Tibial nerve (tissue), 4 donors: ENCODE measurements at regions not wholly inside any gene's neighbourhood (a gene's known extent, or its start where the extent isn't known, plus 50 kb on each side); places are given as distances from the start of the nearest gene placed in this dataset.
A peak's percentile ranks its signal among the peaks of the same experiment; 100 is the strongest.

Source experiments
- DNase-seq, 2 donors: peaks; one replicate each; pipeline ENCODE4 v3.0.0-alpha.2; 2019; ENCODE audit warnings: low spot score in 2 of 2
- H3K27ac ChIP-seq, 4 donors: fragments of 200-600 bp; sonication (generic) in 3 of 4; one replicate each; pipeline ENCODE4 v1.5.1; 2017 to 2019; ENCODE audit warnings: mild to moderate bottlenecking in 1 of 4
- H3K27me3 ChIP-seq, 2 donors: fragments of 200-600 bp; sonication (generic) in 1 of 2; one replicate each; pipeline versions ENCODE4 v1.5.1 to v1.6.0; 2017 to 2019
- H3K36me3 ChIP-seq, 3 donors: fragments of 200-600 bp; sonication (generic); one replicate each; pipeline ENCODE4 v1.5.1; 2018 to 2019
- H3K4me1 ChIP-seq, 4 donors: fragments of 200-600 bp; sonication (generic) in 3 of 4; one replicate each; pipeline ENCODE4 v1.5.1; 2017 to 2019
- H3K4me3 ChIP-seq, 4 donors: fragments of 200-600 bp; sonication (generic) in 3 of 4; one replicate each; pipeline ENCODE4 v1.5.1; 2017 to 2019; ENCODE audit warnings: mild to moderate bottlenecking in 1 of 4, moderate library complexity in 1 of 4
- H3K9me3 ChIP-seq, 4 donors: fragments of 200-600 bp; sonication (generic) in 3 of 4; one replicate each; pipeline ENCODE4 v1.5.1; 2017 to 2019
- CTCF ChIP-seq, 5 experiments: fragments of 200-600 bp in 3 of 5; fragments of 450-650 bp in 2 of 5; sonication (generic) in 3 of 5; IDR thresholded peaks; one replicate each; pipeline ENCODE4 v1.5.1; 2016 to 2019; ENCODE audit warnings: antibody characterized with exemption in 5 of 5, mild to moderate bottlenecking in 3 of 5, moderate library complexity in 2 of 5
- EP300 ChIP-seq, 2 donors: sonication (generic); formaldehyde crosslinking; IDR thresholded peaks; one replicate each; pipeline ENCODE4 v1.6.1; 2017; ENCODE audit warnings: antibody characterized with exemption in 2 of 2, mild to moderate bottlenecking in 1 of 2
- POLR2A ChIP-seq, 2 donors: fragments of 450-650 bp; IDR thresholded peaks; one replicate each; pipeline ENCODE4 v1.6.1; 2017; ENCODE audit warnings: antibody characterized with exemption in 2 of 2, mild to moderate bottlenecking in 2 of 2, moderate library complexity in 2 of 2
- WGBS, 2 donors: methylation state at CpG; one replicate each; pipeline ENCODE4 v1.1.5; 2018; 5-methylcytosine and 5-hydroxymethylcytosine counted together

- TF ChIP-seq POLR2A (IDR thresholded peaks at IDR 0.05): no peak
- TF ChIP-seq CTCF (IDR thresholded peaks at IDR 0.05): no peak
- TF ChIP-seq EP300 (IDR thresholded peaks at IDR 0.05): no peak
- H3K27me3 ChIP-seq: no peaks in the 10 kb centered on the region
- no peak overlapping the region for H3K27ac ChIP-seq
- peaks cover 0 to 8% (median 0%) of the 10 kb centered on the region in 4 donors for H3K9me3 ChIP-seq
- H3K4me3 ChIP-seq: no peak overlapping the region
- no peak for DNase-seq
- WGBS, 2 donors: 74 to 81% methylated on average over 4 of the region's 4 CpGs
- H3K4me1 ChIP-seq: peaks cover 0 to 58% (median 17%) of the 10 kb centered on the region in 4 donors
- H3K36me3 ChIP-seq: no peaks in the 10 kb centered on the region
Measured at GRCh38 chr2:217711188-217711587, 291.6 kb downstream of the TNS1 start.

GRCh38 chr2:217710211-217710765 lies 292.5 kb downstream of the TNS1 start:
- 73 to 77% methylated on average over 1 of the region's 1 CpG for WGBS, 2 donors
- no peaks in the 10 kb centered on the region for H3K36me3 ChIP-seq
- no peak for TF ChIP-seq CTCF (IDR thresholded peaks at IDR 0.05)
- no peak for TF ChIP-seq POLR2A (IDR thresholded peaks at IDR 0.05)
- TF ChIP-seq EP300 (IDR thresholded peaks at IDR 0.05): no peak
- H3K4me3 ChIP-seq: no peak overlapping the region
- H3K4me1 ChIP-seq: peaks cover 0 to 51% (median 16%) of the 10 kb centered on the region in 4 donors
- peaks cover 0 to under 1% (median 0%) of the 10 kb centered on the region in 4 donors for H3K9me3 ChIP-seq
- no peak for DNase-seq
- no peak overlapping the region for H3K27ac ChIP-seq
- H3K27me3 ChIP-seq: no peaks in the 10 kb centered on the region

- no peak for DNase-seq
- WGBS, 2 donors: 84 to 85% methylated on average over 3 of the region's 3 CpGs
- TF ChIP-seq POLR2A (IDR thresholded peaks at IDR 0.05): no peak
- TF ChIP-seq EP300 (IDR thresholded peaks at IDR 0.05): no peak
- no peak for TF ChIP-seq CTCF (IDR thresholded peaks at IDR 0.05)
Measured at GRCh38 chr2:217709478-217710210, 293.2 kb downstream of the TNS1 start.

GRCh38 chr2:217707131-217707611 lies 295.6 kb downstream of the TNS1 start:
- no peak for TF ChIP-seq CTCF (IDR thresholded peaks at IDR 0.05)
- H3K36me3 ChIP-seq: no peaks in the 10 kb centered on the region
- H3K9me3 ChIP-seq: no peaks in the 10 kb centered on the region
- no peaks in the 10 kb centered on the region for H3K27me3 ChIP-seq
- no peak overlapping the region for H3K4me3 ChIP-seq
- peaks cover 0 to 23% (median 2%) of the 10 kb centered on the region in 4 donors for H3K4me1 ChIP-seq
- no peak for DNase-seq
- peak overlapping the region in 2 of 4 donors; percentile 53 to 72 for H3K27ac ChIP-seq
- WGBS, 2 donors: 42 to 50% methylated on average over 4 of the region's 4 CpGs

More at GRCh38 chr2:217709478-217710210, 293.2 kb downstream of the TNS1 start:
- H3K4me1 ChIP-seq: peaks cover 0 to 45% (median 12%) of the 10 kb centered on the region in 4 donors
- no peak overlapping the region for H3K4me3 ChIP-seq
- H3K27me3 ChIP-seq: no peaks in the 10 kb centered on the region
- H3K9me3 ChIP-seq: no peaks in the 10 kb centered on the region
- no peak overlapping the region for H3K27ac ChIP-seq
- no peaks in the 10 kb centered on the region for H3K36me3 ChIP-seq

DNA sequence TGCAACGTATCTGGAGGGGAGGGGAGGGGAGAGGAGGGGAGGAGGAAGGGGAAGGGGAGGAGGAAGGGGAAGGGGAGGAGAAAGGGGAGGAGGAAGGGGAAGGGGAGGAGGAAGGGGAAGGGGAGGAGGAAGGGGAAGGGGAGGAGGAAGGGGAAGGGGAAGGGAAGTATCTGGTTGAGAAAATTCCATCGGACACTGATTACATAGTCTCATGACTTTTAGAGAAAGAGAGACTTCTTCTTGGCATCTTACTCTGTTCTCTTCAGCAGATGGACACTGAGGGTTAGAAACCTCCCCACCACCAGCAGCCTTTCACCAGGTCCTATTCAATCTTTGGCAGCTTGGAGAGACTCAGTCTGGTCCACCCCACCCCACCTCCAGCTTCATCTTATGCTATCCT lies 296.3 kb downstream of the TNS1 start:
- Histone ChIP-seq H3K4me3 (no peak overlapping the region), H3K27ac (peak overlapping the region in 2 of 4 donors; percentile 53 to 72), H3K27me3 (no peaks in the 10 kb centered on the region), H3K4me1 (peaks cover 0 to 23% (median 2%) of the 10 kb centered on the region in 4 donors), H3K36me3 (no peaks in the 10 kb centered on the region), H3K9me3 (no peaks in the 10 kb centered on the region)
- TF ChIP-seq CTCF (IDR thresholded peaks at IDR 0.05) (no peak), POLR2A (IDR thresholded peaks at IDR 0.05) (no peak), EP300 (IDR thresholded peaks at IDR 0.05) (no peak)
- no peak for DNase-seq
- 62 to 66% methylated on average over 2 of the region's 2 CpGs for WGBS, 2 donors
